ENCODE measurements at regions not wholly inside any gene's neighbourhood (a gene's known extent, or its start where the extent isn't known, plus 50 kb on each side); places are given as distances from the start of the nearest gene placed in this dataset.

DNA sequence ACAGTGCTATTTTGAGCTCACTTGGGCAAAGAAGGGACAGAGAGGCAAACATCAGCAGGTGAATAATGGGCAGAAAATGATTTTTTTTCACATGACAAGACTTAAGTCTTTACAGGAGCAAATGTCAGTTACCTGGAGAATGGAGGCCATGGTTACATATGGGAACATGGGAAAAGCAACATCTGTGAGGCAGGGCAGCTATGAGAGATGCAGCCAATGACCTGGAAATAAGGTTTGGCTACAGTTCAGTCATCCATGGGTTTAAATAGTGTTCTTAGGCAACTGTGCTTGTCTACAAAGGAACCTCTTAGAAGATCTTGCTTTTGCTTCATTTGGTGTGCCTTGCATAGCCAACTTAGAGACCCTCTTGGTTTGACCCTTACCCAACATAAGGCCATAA, 490.2 kb upstream of the LCORL start:
- no peak for TF ChIP-seq CTCF (IDR thresholded peaks at IDR 0.05; ENCODE audit: low read depth, low read length, missing control alignments)
- DNase-seq (ENCODE audit: low read depth) = no peak
- no peak overlapping the region for H3K4me3 ChIP-seq (ENCODE audit: low read depth, low read length)

DNA sequence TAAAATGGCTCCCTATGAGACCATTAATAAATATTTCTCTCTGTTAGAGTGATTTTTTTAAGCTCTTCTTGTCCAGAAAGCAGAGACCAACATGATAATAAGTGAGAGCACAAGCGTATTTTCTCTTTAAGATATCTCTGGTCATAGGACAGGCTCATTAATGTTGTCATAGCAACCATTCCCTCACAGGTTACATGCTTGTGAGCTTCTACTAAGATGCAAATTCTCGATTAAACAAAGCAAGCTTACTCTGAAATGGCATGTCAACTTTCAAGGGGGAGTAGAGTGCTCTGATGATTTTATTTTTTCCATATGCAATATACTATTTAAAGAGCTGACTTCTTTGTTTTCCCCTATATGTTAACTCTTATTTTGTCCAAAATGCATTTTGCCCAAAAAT, 487.2 kb upstream of the LCORL start:
- no peak overlapping the region for H3K4me3 ChIP-seq (ENCODE audit: low read depth, low read length)
- DNase-seq (ENCODE audit: low read depth) = no peak
- no peak for TF ChIP-seq CTCF (IDR thresholded peaks at IDR 0.05; ENCODE audit: low read depth, low read length, missing control alignments)

DNA sequence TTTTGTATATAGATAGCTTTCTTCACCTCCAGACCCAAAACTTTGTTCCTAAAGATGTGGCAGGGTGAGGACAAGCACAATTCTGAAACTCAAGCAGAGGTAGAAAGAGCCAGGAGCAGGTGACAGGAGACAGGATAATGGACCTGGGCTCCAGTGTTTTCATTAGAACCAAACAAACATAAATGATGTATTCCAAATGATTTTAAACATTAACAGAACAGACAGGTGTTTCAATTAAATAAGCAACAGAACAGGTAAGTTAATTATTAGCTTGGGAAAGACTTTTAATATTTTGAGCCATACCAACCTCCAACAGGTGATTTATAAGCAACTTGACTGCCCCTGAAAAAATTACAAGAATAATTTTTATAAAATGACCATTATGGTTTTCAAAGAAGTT, 459.4 kb upstream of the LCORL start:
- DNase-seq (ENCODE audit: low read depth) = no peak
- no peak for TF ChIP-seq CTCF (IDR thresholded peaks at IDR 0.05; ENCODE audit: low read depth, low read length, missing control alignments)
- no peak overlapping the region for H3K4me3 ChIP-seq (ENCODE audit: low read depth, low read length)

DNA sequence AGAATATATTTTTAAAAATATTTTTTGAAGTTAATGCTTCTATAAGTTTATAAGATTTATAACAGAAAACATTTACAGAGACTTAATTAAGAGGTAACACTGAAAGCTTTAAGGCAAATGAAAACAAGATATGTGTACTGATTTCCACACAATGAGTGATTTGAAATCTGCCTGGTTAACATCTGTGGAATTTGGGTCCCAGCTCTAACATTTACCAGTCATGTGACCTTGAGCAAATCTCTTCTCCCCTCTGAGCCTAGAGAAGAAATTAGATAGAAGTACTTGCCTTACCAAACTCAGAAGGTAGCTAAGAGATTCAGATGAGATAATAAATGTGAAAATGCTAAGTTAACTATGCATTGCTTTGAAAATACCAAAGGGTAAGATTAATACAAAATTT, 458.8 kb upstream of the LCORL start:
- no peak for TF ChIP-seq CTCF (IDR thresholded peaks at IDR 0.05; ENCODE audit: low read depth, low read length, missing control alignments)
- DNase-seq (ENCODE audit: low read depth) = no peak
- H3K4me3 ChIP-seq (ENCODE audit: low read depth, low read length) = no peak overlapping the region

DNA sequence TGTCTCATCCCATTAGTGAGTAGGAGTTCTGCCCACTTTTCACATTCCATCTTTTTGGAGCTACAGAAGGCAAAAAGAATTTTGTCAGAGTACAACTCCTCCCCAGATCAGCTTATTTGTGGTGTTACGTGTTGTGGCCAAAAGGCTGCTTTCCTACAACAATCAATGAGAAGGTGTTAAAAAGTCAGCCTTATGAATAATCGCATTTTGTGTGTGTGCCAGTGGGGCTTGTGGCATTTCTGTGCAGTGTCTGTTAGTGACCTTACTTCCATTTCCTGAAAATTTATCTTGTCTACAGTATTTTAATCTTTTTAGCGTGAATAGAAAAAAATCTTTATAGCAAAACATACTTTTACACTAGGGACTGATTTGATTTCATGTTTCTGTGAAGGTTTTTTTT, 458.3 kb upstream of the LCORL start:
- no peak for TF ChIP-seq CTCF (IDR thresholded peaks at IDR 0.05; ENCODE audit: low read depth, low read length, missing control alignments)
- no peak overlapping the region for H3K4me3 ChIP-seq (ENCODE audit: low read depth, low read length)
- no peak for DNase-seq (ENCODE audit: low read depth)

DNA sequence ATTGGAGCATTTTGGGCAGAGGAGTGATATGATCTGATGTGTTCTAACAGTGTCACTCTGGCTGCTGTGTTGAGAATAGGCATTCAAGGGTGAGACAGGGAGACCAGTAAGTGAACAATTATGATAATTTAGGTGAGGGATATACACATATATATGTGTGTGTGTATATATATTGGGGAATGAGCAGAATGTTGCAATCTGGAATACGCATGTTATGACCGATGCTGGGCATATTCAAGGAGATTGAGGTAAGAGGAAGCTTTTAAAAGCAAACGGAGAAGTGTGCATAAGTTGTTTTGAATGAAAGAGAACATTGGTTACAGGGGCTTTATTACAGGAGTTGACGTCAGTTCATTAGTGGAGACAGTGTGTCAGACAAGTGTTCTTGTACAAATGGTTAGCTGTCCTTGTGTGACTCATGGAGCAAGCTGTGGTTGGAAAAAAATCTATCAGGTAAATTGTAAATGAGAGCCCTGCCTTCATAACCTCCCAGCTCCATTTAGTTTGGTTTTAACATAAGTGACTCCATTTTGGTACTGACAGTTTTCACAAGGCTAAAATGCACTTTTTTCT, 442.5 kb upstream of the LCORL start:
- TF ChIP-seq CTCF (IDR thresholded peaks at IDR 0.05; ENCODE audit: low read depth, low read length, missing control alignments) = no peak
- DNase-seq (ENCODE audit: low read depth) = no peak
- no peak overlapping the region for H3K4me3 ChIP-seq (ENCODE audit: low read depth, low read length)

- no peak overlapping the region for H3K4me3 ChIP-seq (ENCODE audit: low read depth, low read length)
- no peak for TF ChIP-seq CTCF (IDR thresholded peaks at IDR 0.05; ENCODE audit: low read depth, low read length, missing control alignments)
- no peak for DNase-seq (ENCODE audit: low read depth)
Measured at GRCh38 chr4:18458465-18458864, 436.9 kb upstream of the LCORL start.

Measured in GM12864 (cell line).